Panc1 (cell line): ENCODE measurements at regions not wholly inside any gene's neighbourhood (a gene's known extent, or its start where the extent isn't known, plus 50 kb on each side); places are given as distances from the start of the nearest gene placed in this dataset.
"Not testable (repeated sequence)": the region's sequence is repeated elsewhere in the genome, so short reads cannot be mapped to it uniquely, and the experiment has no call there.

Experiments
- ATAC-seq: fragments of 200-7000 bp; cut with Tn5 transposase; 2 replicates; pipeline ENCODE4 v1.9.1; 2020; ENCODE audit warnings: mild to moderate bottlenecking, moderate library complexity
- BruUV-seq: library from RNA; stranded (reverse); fragments of 400-500 nt; replicated peaks from 2 replicates; lab custom pipeline; 2021; lab: Mats Ljungman, UMichigan
- CTCF ChIA-PET: fragments of 300-600 bp; sonication (Branson Sonifier 250); formaldehyde crosslinking; loops from one replicate; lab custom pipeline; 2022; ENCODE audit warnings: antibody characterized with exemption; lab: Charles Lee
- POLR2A ChIA-PET: fragments of 300-600 bp; sonication (Branson Sonifier 250); formaldehyde crosslinking; loops from one replicate; lab custom pipeline; 2022; ENCODE audit warnings: antibody characterized with exemption; lab: Charles Lee
- DNase-seq: peaks from one replicate; pipeline ENCODE4 v3.0.0-alpha.2; 2010; ENCODE audit warnings: low read depth, low spot score
- H3K27ac ChIP-seq: 2 replicates; pipeline ENCODE4 v1.5.1; 2011; ENCODE audit warnings: mild to moderate bottlenecking, low read length, inconsistent platforms
- H3K27me3 ChIP-seq: fragments of 200-500 bp; sonication (Bioruptor generic); 2 replicates; pipeline ENCODE4 v1.6.0; 2014; ENCODE audit warnings: low read length, inconsistent platforms; ENCODE audit not compliant: control insufficient read depth, insufficient read depth
- H3K36me3 ChIP-seq: fragments of 200-500 bp; sonication (Bioruptor generic); 2 replicates; pipeline ENCODE4 v1.5.1; 2014; ENCODE audit warnings: inconsistent platforms, mild to moderate bottlenecking, low read length, moderate library complexity; ENCODE audit not compliant: control insufficient read depth, insufficient read depth
- H3K4me1 ChIP-seq: 2 replicates; pipeline ENCODE4 v1.5.1; 2011; ENCODE audit warnings: inconsistent platforms, mild to moderate bottlenecking, low read length, moderate library complexity; ENCODE audit not compliant: control insufficient read depth, insufficient read depth
- H3K4me3 ChIP-seq, 2 experiments: 2 replicates each; pipeline ENCODE4 v1.5.1; 2011 to 2012; ENCODE audit warnings: low read depth in 2 of 2, low read length in 2 of 2, mild to moderate bottlenecking in 2 of 2, inconsistent platforms in 1 of 2, moderate library complexity in 1 of 2
- H3K9me3 ChIP-seq: fragments of 200-500 bp; sonication (Bioruptor generic); 2 replicates; pipeline ENCODE4 v1.5.1; 2014; ENCODE audit warnings: low read depth, mild to moderate bottlenecking, inconsistent platforms, low read length, moderate library complexity; ENCODE audit not compliant: control insufficient read depth, insufficient read depth
- POLR2AphosphoS5 ChIP-seq: IDR thresholded peaks from 2 replicates; pipeline ENCODE4 v1.6.1; 2012; ENCODE audit warnings: mild to moderate bottlenecking, low read depth, low read length, moderate library complexity
- SIN3A ChIP-seq: IDR thresholded peaks from 2 replicates; pipeline ENCODE4 v1.6.1; 2012; ENCODE audit warnings: low read depth, mild to moderate bottlenecking, low read length, moderate library complexity, borderline replicate concordance; ENCODE audit not compliant: insufficient read depth
- TCF7L2 ChIP-seq: IDR thresholded peaks from 2 replicates; pipeline ENCODE4 v1.6.1; 2011; ENCODE audit warnings: mild to moderate bottlenecking, low read depth, low read length, inconsistent platforms
- in situ Hi-C: cut with HindIII; loops from 2 replicates; pipeline ENCODE4 v1.10.0; 2016; ENCODE audit warnings: low sequenced_read_pairs, low pct_unique_long_range_greater_than_20kb
- intact Hi-C: fragments of 100-400 bp; cut with micrococcal nuclease; formaldehyde crosslinking; loops from one replicate; pipeline ENCODE4 v1.10.0; 2022; ENCODE audit not compliant: unreplicated experiment
- TF ChIP-seq, protein P1 (sequence below), 2 experiments: IDR thresholded peaks; 2 replicates each; pipeline ENCODE4 v1.6.1; 2011 to 2012; ENCODE audit warnings: low read depth in 2 of 2, control low read depth in 1 of 2, low read length in 1 of 2, mild to moderate bottlenecking in 1 of 2, moderate library complexity in 1 of 2; ENCODE audit not compliant: insufficient read depth in 1 of 2
- TF ChIP-seq, protein P2 (sequence below): fragments of 450-650 bp; IDR thresholded peaks from 2 replicates; pipeline ENCODE4 v1.5.1; 2017; ENCODE audit warnings: mild to moderate bottlenecking

DNA sequence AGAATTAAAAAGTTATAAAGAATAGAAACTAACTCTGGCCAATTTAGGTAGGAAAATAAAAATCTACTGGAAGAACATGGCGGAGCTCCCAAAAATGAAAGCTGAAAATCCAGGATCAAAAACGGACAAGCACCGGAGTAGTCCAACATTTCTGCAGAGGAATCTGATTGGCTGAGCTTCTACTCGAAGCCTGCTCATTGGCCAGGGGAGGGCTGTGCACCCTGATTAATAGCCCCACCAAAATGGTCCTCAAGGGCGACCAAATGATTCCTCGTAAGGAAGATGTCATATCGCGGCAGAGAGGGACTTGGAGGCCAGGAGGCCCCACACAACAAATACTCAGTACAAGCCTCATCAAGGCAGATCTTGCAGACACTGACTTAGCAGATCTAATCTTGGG, 900.7 kb downstream of the UQCRFS1 start:
- Histone ChIP-seq H3K27me3 (no peaks in the 10 kb centered on the region; the same call in 1 of the 2 replicates), H3K4me1 (no peaks in the 10 kb centered on the region), H3K9me3 (no peaks in the 10 kb centered on the region), H3K27ac (no peak overlapping the region), H3K4me3 (no peak overlapping the region), H3K36me3 (no peaks in the 10 kb centered on the region)
- DNase-seq: no peak
- TF ChIP-seq POLR2AphosphoS5: no peak
- no peak for TF ChIP-seq SIN3A
- TF ChIP-seq, protein P1, sequence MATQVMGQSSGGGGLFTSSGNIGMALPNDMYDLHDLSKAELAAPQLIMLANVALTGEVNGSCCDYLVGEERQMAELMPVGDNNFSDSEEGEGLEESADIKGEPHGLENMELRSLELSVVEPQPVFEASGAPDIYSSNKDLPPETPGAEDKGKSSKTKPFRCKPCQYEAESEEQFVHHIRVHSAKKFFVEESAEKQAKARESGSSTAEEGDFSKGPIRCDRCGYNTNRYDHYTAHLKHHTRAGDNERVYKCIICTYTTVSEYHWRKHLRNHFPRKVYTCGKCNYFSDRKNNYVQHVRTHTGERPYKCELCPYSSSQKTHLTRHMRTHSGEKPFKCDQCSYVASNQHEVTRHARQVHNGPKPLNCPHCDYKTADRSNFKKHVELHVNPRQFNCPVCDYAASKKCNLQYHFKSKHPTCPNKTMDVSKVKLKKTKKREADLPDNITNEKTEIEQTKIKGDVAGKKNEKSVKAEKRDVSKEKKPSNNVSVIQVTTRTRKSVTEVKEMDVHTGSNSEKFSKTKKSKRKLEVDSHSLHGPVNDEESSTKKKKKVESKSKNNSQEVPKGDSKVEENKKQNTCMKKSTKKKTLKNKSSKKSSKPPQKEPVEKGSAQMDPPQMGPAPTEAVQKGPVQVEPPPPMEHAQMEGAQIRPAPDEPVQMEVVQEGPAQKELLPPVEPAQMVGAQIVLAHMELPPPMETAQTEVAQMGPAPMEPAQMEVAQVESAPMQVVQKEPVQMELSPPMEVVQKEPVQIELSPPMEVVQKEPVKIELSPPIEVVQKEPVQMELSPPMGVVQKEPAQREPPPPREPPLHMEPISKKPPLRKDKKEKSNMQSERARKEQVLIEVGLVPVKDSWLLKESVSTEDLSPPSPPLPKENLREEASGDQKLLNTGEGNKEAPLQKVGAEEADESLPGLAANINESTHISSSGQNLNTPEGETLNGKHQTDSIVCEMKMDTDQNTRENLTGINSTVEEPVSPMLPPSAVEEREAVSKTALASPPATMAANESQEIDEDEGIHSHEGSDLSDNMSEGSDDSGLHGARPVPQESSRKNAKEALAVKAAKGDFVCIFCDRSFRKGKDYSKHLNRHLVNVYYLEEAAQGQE (IDR thresholded peaks at IDR 0.05; ENCODE audit: insufficient read depth in 1 of 2, low read depth in 2 of 2, low read length in 1 of 2): no peak
- TF ChIP-seq, protein P2, sequence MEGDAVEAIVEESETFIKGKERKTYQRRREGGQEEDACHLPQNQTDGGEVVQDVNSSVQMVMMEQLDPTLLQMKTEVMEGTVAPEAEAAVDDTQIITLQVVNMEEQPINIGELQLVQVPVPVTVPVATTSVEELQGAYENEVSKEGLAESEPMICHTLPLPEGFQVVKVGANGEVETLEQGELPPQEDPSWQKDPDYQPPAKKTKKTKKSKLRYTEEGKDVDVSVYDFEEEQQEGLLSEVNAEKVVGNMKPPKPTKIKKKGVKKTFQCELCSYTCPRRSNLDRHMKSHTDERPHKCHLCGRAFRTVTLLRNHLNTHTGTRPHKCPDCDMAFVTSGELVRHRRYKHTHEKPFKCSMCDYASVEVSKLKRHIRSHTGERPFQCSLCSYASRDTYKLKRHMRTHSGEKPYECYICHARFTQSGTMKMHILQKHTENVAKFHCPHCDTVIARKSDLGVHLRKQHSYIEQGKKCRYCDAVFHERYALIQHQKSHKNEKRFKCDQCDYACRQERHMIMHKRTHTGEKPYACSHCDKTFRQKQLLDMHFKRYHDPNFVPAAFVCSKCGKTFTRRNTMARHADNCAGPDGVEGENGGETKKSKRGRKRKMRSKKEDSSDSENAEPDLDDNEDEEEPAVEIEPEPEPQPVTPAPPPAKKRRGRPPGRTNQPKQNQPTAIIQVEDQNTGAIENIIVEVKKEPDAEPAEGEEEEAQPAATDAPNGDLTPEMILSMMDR: no peak
- no peak for TF ChIP-seq TCF7L2
- in situ Hi-C loops (no loop called here), intact Hi-C loops (no loop called here)
- no peak for ATAC-seq
- no TSS peak for BruUV-seq
- CTCF ChIA-PET: no interaction called here
- POLR2A ChIA-PET: no interaction called here

DNA sequence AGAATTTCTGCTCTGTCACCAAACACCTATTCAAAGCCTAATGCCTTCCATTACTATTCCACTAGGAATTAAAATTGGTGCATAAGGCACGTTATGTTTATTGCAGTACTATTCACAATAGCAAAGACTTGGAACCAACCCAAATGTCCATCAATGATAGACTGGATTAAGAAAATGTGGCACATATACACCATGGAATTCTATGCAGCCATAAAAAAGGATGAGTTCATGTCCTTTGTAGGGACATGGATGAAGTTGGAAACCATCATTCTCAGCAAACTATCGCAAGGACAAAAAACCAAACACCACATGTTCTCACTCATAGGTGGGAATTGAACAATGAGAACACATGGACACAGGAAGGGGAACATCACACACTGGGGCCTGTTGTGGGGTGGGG, 902.1 kb downstream of the UQCRFS1 start:
- DNase-seq, in situ Hi-C loops, H3K9me3 ChIP-seq, H3K4me3 ChIP-seq, H3K4me1 ChIP-seq, BruUV-seq, POLR2A ChIA-PET, intact Hi-C loops, H3K27me3 ChIP-seq, ATAC-seq, CTCF ChIA-PET, H3K27ac ChIP-seq, H3K36me3 ChIP-seq: not testable (repeated sequence)

DNA sequence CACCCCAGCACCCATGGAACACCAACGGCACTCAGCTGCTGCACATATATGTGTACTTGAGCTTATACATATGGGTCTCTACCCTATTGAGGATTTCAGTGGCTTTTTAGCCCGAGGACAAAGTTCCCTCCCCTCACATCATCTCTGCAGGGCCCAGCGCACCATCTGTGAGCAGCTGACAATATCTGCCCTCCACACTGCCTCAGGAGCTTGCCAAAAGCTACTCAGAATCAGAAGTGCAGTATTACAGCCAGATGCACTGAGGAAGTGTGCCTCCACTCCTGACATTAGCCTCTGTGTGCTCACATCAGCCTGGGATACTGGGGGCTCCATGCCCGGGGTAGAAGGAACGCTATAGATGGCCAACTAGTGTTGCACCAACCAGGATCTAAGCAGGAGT, 903.9 kb downstream of the UQCRFS1 start:
- ATAC-seq: no peak

More for the DNA sequence above, 903.9 kb downstream of the UQCRFS1 start:
- H3K9me3 ChIP-seq: no peaks in the 10 kb centered on the region
- DNase-seq: no peak
- BruUV-seq: no TSS peak
- no peak overlapping the region for H3K4me3 ChIP-seq
- no peaks in the 10 kb centered on the region for H3K4me1 ChIP-seq
- H3K27me3 ChIP-seq: no peaks in the 10 kb centered on the region; the same call in 1 of the 2 replicates
- CTCF ChIA-PET: no interaction called here
- in situ Hi-C loops (no loop called here), intact Hi-C loops (no loop called here)
- TF ChIP-seq TCF7L2: no peak
- TF ChIP-seq, protein P2: no peak
- no peak overlapping the region for H3K27ac ChIP-seq
- H3K36me3 ChIP-seq: no peaks in the 10 kb centered on the region
- POLR2A ChIA-PET: no interaction called here
